Motor neuron (in vitro differentiated cells): ENCODE measurements at regions not wholly inside any gene's neighbourhood (a gene's known extent, or its start where the extent isn't known, plus 50 kb on each side); places are given as distances from the start of the nearest gene placed in this dataset.

Experiments
- ATAC-seq, 8 experiments: fragments of 200-7000 bp; cut with Tn5 transposase; replicated peaks in 6 of 8; 2 replicates each; pipeline ENCODE4 v1.8.0; 2021; ENCODE audit warnings: mild to moderate bottlenecking in 8 of 8, moderate library complexity in 8 of 8
- H3K27ac ChIP-seq, 2 donors: fragments of 250-450 bp; sonication (Bioruptor Pico); 2 replicates each; pipeline ENCODE4 v1.9.0; 2021; ENCODE audit warnings: antibody characterized with exemption in 2 of 2, mild to moderate bottlenecking in 2 of 2, moderate library complexity in 1 of 2
- H3K4me1 ChIP-seq, 2 donors: fragments of 250-450 bp; sonication (Bioruptor Pico); replicated peaks in 1 of 2; 2 replicates each; pipeline ENCODE4 v1.6.1; 2021; ENCODE audit warnings: antibody characterized with exemption in 2 of 2, mild to moderate bottlenecking in 2 of 2, moderate library complexity in 1 of 2
- H3K4me3 ChIP-seq, 5 donors: fragments of 250-450 bp; sonication (Bioruptor Pico); 2 replicates each; pipeline ENCODE4 v1.9.0; 2021; ENCODE audit warnings: antibody characterized with exemption in 5 of 5, mild to moderate bottlenecking in 5 of 5, moderate library complexity in 4 of 5
- WGBS, 10 experiments: fragments of 450-650 bp; shearing (Covaris generic); methylation state at CpG; one replicate each; pipeline ENCODE4 v1.0.0; 2022; 5-methylcytosine and 5-hydroxymethylcytosine counted together
- in situ Hi-C, 9 experiments: fragments of 400-800 bp; cut with MboI; loops; one replicate each; pipeline ENCODE4 v1.15.0; 2021; ENCODE audit warnings: low sequenced_read_pairs in 9 of 9, low pct_unique_long_range_greater_than_20kb in 2 of 9; ENCODE audit not compliant: unreplicated experiment in 9 of 9

DNA sequence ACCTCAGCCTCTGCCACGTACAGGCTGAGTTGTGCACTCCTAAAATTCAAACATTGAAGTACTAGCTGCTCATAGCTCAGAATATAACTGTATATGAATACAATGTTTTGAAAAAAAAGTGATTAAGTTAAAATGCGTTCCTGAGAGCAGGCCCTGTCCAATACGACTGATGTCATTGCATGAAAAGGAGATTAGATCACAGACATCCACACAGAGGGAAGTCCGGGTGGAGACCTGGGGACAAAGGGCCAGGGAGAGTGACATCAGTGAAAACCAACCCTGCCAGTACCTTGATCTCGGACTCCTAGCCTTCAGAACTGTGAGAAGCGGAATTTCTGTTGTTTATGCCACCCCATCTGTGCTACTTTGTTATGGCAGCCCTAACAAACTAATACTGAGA lies 311.4 kb upstream of the NR2F2 start:
- in situ Hi-C loops: no loop called here
- Histone ChIP-seq H3K4me3 (no peak overlapping the region), H3K27ac (no peak overlapping the region), H3K4me1 (peaks cover 0 to 13% of the 10 kb centered on the region in 2 donors)
- WGBS, 10 experiments: 21 to 100% (median 80%) methylated on average over 1 to 5 of the region's 6 CpGs; no CpG with 5 or more reads in 1 of the 10 experiments
- peak in 3 of 8 experiments; percentile 42 to 90 (median 84) for ATAC-seq

DNA sequence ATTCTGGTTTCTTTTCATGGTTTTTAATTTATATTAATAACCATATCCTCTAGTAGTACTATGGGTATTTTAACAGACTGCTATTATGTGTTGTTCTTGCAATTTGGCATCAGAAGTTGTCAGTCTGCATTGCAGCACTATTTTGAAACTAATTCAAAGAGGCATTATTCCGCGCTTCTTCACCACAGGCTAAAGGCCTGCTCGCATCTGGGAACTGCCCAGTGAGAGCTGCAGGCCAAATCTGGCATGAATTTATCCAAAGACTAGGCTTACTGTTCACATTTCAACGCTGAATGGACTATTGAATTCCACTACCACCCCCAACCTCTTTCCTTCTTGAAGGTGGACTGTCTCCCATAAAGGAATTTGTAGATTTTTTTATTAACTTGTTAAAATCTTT lies 310.4 kb upstream of the NR2F2 start:
- Histone ChIP-seq H3K4me3 (no peak overlapping the region), H3K27ac (no peak overlapping the region), H3K4me1 (peaks cover 0 to 13% of the 10 kb centered on the region in 2 donors)
- 33 to 100% (median 85%) methylated on average over 1 to 4 of the region's 4 CpGs for WGBS, 10 experiments
- in situ Hi-C loops: no loop called here
- ATAC-seq: no peak

DNA sequence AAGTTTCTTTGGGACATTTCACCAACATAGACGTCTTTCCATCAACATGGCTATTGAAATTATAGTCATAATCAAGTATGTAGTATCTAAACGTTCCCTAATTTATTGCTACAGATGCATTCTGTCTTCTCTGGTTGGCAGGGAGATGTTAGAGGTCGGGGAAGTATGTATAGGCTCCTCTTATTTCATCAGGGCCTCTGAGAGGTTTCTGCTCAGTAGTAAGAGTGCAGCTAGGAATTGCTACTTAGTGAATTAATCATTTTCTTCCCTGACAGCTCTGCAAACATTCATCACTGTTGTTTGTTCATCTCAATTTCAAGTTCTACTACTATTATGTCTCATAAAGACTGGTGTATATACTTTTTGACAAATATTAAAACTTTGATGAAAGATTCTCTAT lies 309.7 kb upstream of the NR2F2 start:
- Histone ChIP-seq H3K4me3 (no peak overlapping the region), H3K4me1 (peaks cover 0 to 13% of the 10 kb centered on the region in 2 donors), H3K27ac (no peak overlapping the region)
- peak in 1 of 8 experiments; percentile 55 for ATAC-seq
- in situ Hi-C loops: no loop called here
- WGBS, 10 experiments: 0 to 86% (median 32%) methylated on average over 1 to 3 of the region's 3 CpGs

DNA sequence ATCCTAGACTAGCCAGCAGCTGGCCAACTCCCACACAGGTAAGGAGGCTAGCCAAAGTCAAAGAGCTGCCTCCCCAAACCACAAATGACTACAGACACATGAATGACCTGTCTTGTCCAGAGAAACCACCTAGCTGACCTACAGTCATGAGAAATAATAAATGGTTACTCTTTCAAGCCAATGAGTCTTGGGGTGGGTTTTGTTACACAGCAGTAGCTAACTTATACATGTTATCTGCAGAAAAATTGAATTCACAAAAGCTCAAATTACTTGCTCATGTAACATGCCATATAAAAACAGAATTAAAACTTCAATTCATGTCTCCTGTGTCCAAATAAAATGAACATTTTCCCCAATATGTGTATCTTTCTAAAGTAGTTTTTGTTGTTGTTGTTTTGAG lies 307.4 kb upstream of the NR2F2 start:
- Histone ChIP-seq H3K4me1 (peaks cover 0 to 13% of the 10 kb centered on the region in 2 donors), H3K27ac (no peak overlapping the region), H3K4me3 (no peak overlapping the region)
- in situ Hi-C loops: no loop called here
- no peak for ATAC-seq

DNA sequence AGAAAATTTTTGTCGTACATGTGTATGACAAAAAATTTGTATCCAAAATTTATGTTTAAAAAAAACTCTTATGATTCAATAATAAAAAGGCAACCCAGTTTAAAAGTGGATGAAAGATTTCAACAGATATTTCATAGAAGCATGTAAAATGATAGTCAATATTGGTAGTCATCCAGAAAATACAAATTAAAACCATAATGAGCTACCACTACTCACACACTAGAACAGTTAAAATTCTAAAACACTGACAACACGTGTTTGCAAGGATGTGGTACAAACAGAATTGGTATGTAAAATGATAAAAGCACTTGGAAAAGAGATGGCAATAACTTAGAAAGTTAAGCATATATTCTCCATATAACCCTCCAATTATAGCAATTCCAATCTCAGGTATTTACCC lies 303.0 kb upstream of the NR2F2 start:
- in situ Hi-C loops: no loop called here
- Histone ChIP-seq H3K4me3 (no peak overlapping the region), H3K4me1 (no peaks in the 10 kb centered on the region), H3K27ac (no peak overlapping the region)
- WGBS, 10 experiments: 31 to 100% (median 80%) methylated on average over 1 to 2 of the region's 2 CpGs
- no peak for ATAC-seq

DNA sequence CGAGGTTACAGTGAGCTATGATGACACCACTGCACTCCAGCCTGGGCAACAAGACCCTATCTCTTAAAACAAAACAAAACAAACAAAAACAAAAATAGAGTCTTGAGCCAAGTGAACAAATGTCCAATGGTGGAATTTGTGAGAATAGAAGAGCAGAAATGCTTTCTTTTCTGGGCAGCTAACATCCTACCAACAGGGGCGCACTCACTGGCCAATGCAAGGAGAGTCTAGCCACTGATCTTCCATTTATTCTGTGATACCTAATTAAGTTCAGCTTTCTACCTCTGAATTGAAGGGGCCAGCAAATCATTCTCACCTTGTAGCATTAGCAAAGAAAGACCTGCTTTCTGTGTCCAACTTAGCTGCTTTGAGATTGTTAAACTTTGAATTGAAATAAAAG lies 301.9 kb upstream of the NR2F2 start:
- Histone ChIP-seq H3K27ac (no peak overlapping the region), H3K4me3 (no peak overlapping the region), H3K4me1 (no peaks in the 10 kb centered on the region)
- 20 to 100% (median 87%) methylated on average over 1 to 2 of the region's 2 CpGs for WGBS, 10 experiments
- ATAC-seq: no peak
- in situ Hi-C loops: no loop called here

DNA sequence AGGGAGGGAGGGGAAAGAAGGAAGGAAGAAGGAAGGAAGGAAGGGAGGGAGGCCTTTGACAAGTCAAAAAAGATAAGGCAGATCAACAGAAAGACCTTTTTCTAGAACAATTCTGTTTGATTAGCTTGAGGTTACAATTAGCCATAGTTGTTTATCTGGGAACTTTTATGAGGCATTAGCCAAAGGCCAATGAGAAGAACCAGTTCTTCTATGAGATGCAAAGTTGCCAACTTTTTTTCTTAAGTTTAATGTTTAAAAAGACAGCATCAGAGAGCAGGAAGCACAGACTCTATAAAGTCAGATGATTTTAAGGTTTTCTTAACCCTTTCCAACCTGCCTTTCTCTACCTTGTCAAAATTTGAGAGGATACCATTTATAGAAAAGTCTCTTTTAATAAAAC lies 301.3 kb upstream of the NR2F2 start:
- Histone ChIP-seq H3K4me3 (no peak overlapping the region), H3K27ac (no peak overlapping the region), H3K4me1 (no peaks in the 10 kb centered on the region)
- in situ Hi-C loops: no loop called here
- ATAC-seq: no peak

DNA sequence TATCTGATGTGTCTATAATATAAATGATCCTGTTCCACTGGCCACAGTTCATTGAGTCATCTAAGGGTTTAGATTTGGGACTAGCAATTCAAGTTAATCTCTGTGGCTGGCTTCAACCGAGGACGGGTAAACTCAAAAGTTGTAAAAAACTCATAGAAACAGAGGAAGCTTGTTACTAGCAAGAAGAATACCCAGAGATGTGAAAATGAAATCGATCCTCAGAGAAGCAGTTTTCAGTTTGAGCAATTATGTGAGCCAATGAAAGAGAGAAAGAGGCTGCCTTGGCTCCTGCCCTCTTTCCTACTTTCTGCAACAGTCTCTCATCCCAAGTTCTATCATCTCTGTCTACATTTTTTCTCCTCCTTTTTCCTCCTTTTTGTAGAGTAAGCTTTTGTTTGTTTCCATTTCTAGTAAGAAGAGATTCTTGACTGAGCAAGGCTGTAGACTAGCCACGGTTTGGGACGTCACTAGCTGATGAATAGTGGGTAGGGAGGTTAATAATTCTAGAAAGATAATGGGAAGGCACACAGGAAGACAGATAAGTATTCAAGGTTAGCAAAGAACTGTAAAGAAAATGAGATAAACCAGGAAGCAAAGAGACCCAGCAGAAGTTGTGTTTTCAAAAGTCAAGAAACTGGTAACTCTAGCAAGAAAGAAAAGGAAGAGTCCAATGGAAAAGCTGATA lies 298.9 kb upstream of the NR2F2 start:
- no peak overlapping the region for H3K4me3 ChIP-seq
- no peak overlapping the region for H3K27ac ChIP-seq
- ATAC-seq: no peak
- H3K4me1 ChIP-seq: peaks cover 8 to 13% of the 10 kb centered on the region in 2 donors
- WGBS, 10 experiments: 42 to 100% (median 89%) methylated on average over 2 to 5 of the region's 5 CpGs; no CpG with 5 or more reads in 1 of the 10 experiments
- in situ Hi-C loops: no loop called here

DNA sequence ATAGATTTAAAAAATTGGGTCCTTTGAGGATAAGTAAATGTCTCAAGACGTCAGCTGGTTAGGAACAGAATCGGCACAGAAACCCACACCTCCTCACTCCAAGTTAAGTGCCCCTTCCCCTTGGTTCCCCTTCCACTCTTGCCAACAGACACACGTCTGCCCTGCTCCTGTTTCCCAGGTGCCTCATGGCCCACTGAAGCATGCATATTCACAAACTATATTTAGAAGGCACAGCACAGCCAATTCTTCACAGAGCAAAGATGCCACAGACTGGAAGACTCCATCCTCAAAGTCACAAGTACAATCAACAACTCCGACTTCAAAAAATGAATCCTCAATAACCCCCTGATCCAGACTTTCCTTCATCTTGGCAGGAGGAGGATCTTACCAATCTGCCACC lies 295.4 kb upstream of the NR2F2 start:
- in situ Hi-C loops: no loop called here
- peaks cover 18 to 19% of the 10 kb centered on the region in 2 donors for H3K4me1 ChIP-seq
- peak in 1 of 8 experiments; percentile 37 for ATAC-seq
- H3K27ac ChIP-seq: no peak overlapping the region
- no peak overlapping the region for H3K4me3 ChIP-seq
- 67 to 100% (median 80%) methylated on average over 1 to 3 of the region's 4 CpGs; no CpG with 5 or more reads in 4 of the 10 experiments for WGBS, 10 experiments

DNA sequence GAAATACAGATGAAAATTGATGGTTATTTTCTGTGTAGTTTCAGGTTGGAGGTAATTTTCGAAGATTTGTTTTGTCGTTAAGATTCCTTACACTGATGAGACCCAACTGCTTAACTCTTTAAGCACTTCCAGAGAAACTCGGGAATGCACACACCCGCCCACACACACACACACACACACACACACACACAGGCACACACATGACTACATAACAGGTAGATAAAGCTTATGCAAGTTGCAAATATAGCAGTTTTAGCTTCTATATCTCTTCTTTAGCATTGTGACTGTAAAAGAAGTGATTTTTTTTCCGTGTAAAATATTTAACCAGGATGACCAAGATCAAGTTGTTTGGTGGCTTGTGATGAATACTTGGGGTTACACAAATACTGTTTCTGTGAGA lies 294.9 kb upstream of the NR2F2 start:
- in situ Hi-C loops: no loop called here
- Histone ChIP-seq H3K4me1 (peaks cover 18 to 19% of the 10 kb centered on the region in 2 donors), H3K4me3 (no peak overlapping the region), H3K27ac (no peak overlapping the region)
- WGBS, 10 experiments: 32 to 100% (median 88%) methylated on average over 1 to 4 of the region's 5 CpGs; no CpG with 5 or more reads in 1 of the 10 experiments
- no peak for ATAC-seq

DNA sequence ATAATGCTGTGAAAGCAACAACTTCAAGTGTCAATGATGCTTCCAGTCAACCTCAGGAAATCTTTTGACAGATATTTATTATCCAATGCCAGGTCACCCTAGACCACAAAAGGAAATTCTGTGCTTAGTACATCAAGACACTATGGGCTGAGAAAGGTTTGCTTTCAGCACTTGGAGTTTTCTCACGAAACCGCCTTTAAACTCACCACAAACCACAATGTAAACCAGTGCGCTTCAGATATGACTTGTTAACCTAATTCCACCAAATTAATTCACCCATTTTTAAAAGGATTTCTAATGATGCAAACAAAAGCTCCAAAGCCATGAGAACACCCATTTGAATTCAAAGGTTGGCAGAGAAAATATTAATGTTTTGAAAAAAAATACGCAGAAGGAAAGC lies 292.9 kb upstream of the NR2F2 start:
- in situ Hi-C loops: no loop called here
- ATAC-seq: no peak
- Histone ChIP-seq H3K4me3 (no peak overlapping the region), H3K27ac (no peak overlapping the region), H3K4me1 (peaks cover 18 to 19% of the 10 kb centered on the region in 2 donors)
- 58 to 100% (median 93%) methylated on average over 3 to 4 of the region's 4 CpGs; no CpG with 5 or more reads in 1 of the 10 experiments for WGBS, 10 experiments

DNA sequence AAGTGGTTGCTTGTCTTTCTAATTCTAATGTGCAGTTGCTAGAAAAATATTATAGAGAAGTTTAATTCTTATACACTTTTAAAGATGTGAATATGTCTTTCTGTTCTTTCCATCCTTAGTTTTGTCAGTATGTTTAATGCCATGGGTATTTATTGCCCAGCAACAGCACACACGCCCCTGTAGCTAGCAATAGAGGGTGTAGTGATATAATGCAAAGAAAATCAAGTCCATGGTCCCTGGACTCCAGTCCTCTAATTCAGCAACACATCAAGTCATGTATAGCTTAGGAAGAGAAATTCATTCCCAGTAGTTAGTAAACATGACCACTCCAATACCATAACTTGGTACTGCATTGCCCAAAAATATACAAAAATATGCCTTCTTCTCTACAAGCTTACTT lies 292.4 kb upstream of the NR2F2 start:
- H3K4me1 ChIP-seq: peaks cover 18 to 19% of the 10 kb centered on the region in 2 donors
- 0 to 100% (median 70%) methylated on average over 1 of the region's 1 CpG; no CpG with 5 or more reads in 3 of the 10 experiments for WGBS, 10 experiments
- in situ Hi-C loops: no loop called here
- no peak overlapping the region for H3K4me3 ChIP-seq
- no peak for ATAC-seq
- H3K27ac ChIP-seq: no peak overlapping the region

DNA sequence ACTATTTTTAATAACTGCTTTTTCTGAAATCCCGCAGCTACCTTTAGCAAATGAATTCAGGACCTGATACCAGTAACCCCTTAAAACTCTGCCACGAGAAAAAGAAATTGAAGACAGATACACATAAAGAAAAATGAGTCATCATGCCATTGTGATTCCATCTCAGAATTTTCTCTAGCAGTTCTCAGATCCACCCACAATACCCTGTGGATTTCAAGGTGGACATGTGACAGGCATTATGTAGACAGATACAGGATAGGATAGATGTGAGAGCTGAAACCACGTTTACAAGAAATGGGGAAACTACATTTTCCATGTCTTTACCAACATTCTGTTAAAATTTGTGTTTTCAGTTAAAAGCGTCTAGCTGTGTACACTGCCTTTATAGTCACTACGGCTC lies 291.9 kb upstream of the NR2F2 start:
- in situ Hi-C loops: no loop called here
- peaks cover 18 to 19% of the 10 kb centered on the region in 2 donors for H3K4me1 ChIP-seq
- H3K4me3 ChIP-seq: no peak overlapping the region
- 0 to 92% (median 77%) methylated on average over 2 to 5 of the region's 5 CpGs; no CpG with 5 or more reads in 1 of the 10 experiments for WGBS, 10 experiments
- ATAC-seq: peak in 6 of 8 experiments; percentile 29 to 56 (median 50)
- no peak overlapping the region for H3K27ac ChIP-seq

DNA sequence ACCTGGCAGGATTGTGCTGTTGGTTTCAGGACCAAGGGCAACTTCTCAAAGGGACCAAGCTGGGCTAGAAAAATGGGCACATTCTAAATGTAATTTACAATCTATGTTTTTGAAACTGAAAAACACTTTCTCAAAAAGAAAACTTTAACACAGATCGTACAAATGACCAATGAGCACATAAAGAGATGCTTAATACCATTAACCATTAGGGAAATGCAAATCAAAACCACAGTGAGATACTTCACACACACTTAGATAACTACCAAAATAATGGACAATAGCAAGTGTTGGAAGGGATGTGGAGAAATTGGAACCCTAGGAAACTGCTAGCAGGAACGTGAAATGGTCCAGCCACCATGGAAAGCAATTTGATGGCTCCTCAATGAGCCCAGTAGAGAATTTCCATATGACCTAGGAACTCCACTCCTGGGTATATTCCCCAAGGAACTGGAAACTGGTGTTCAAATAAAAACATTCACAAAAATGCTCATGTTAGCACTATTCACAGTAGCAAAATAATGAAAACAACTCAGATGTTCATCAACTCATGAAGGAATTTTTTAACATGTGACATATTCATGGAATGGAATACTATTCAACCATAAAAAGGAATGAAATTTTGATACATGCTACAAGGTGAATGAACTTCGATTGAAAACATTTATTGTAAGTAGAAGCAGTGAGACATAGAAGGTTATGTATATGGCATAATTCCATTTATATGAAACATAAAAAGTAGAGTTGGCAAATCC lies 288.3 kb upstream of the NR2F2 start:
- in situ Hi-C loops: no loop called here
- 33 to 96% (median 66%) methylated on average over 1 to 3 of the region's 3 CpGs for WGBS, 10 experiments

More for the DNA sequence above, 288.3 kb upstream of the NR2F2 start:
- Histone ChIP-seq H3K27ac (no peak overlapping the region), H3K4me1 (peaks cover 5 to 8% of the 10 kb centered on the region in 2 donors), H3K4me3 (no peak overlapping the region)
- no peak for ATAC-seq
